Muscle of leg (tissue), 3 donors: ENCODE measurements at regions not wholly inside any gene's neighbourhood (a gene's known extent, or its start where the extent isn't known, plus 50 kb on each side); places are given as distances from the start of the nearest gene placed in this dataset.

Source experiments
- DNase-seq: peaks from one replicate; pipeline ENCODE4 v3.0.0; 2013
- H3K27ac ChIP-seq: one replicate; pipeline ENCODE4 v1.5.1; 2013; ENCODE audit warnings: mild to moderate bottlenecking, low read length, control low read depth
- H3K27me3 ChIP-seq: one replicate; pipeline ENCODE4 v1.6.1; 2013; ENCODE audit warnings: low read length; ENCODE audit not compliant: control insufficient read depth, insufficient read depth
- H3K36me3 ChIP-seq: one replicate; pipeline ENCODE4 v1.6.1; 2013; ENCODE audit warnings: low read length; ENCODE audit not compliant: control insufficient read depth, insufficient read depth
- H3K4me1 ChIP-seq: one replicate; pipeline ENCODE4 v1.6.1; 2013; ENCODE audit warnings: low read length; ENCODE audit not compliant: control insufficient read depth, insufficient read depth
- H3K4me3 ChIP-seq: one replicate; pipeline ENCODE4 v1.5.1; 2013; ENCODE audit warnings: low read length, control low read depth
- H3K9me3 ChIP-seq: replicated peaks from 2 replicates; pipeline ENCODE4 v1.6.1; 2013; ENCODE audit warnings: low read depth, low read length; ENCODE audit not compliant: control insufficient read depth
- WGBS: methylation state at CpG from one replicate; pipeline ENCODE4 v1.1.5; 2013; ENCODE audit warnings: missing lambda C conversion rate; ENCODE audit not compliant: insufficient coverage; 5-methylcytosine and 5-hydroxymethylcytosine counted together

DNA sequence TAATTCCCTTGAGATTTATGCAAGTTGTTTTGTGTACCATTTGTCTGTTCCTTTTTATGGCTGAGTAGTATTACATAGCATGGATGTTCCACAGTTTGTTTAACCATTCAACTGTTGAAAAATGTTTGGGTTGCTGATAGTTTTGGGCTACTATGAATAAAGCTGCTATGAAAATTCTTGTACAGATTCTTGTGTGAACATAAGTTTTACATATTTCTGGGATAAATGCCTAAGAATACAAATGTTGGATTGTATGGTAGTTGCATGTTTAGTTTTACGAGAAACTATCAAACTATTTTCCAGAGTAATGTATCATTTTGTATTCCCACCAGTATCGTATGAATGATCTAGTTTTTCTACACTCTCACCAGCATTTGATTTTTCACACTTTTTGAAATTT lies 407.3 kb downstream of the PLCL1 start:
- H3K36me3 ChIP-seq = no peaks in the 10 kb centered on the region
- DNase-seq = peak; percentile 19
- no peak overlapping the region for H3K27ac ChIP-seq
- no peak overlapping the region for H3K4me3 ChIP-seq
- no peaks in the 10 kb centered on the region for H3K27me3 ChIP-seq
- no peaks in the 10 kb centered on the region for H3K9me3 ChIP-seq
- no peaks in the 10 kb centered on the region for H3K4me1 ChIP-seq
- WGBS = no CpG with 5 or more reads among the region's 2 CpGs

DNA sequence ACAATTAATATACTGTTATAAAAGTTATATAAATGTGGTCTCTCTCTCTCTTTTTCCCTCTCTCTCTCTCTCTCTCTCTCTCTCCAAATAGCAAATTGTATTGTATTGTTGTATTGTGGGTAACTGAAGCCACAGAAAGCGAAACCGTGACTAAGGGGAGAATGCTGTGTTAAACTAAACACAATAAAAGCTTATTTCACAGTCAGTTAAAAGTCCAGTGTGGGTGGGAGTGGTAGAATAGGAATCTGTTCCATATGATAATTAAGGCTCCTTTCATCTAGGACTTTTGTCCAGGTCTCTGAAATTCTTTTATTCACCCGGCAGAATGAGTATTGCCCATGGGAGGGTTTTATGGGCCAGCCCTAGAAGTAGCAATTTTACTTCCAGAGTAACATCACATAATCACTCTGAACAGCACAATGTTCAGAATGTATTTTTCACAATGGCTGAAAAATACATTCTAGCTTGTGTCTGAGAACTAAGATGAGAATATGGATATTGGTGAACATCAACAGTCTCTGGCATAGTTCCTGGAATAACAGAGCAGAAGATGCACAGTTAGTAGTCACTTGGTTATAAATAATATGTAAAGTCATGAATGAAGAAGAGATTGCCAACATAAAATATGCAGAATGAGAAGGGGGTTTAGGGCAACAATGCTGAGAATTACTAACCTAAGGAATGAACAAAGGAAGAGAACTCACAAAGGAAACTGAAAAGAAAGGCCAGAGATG lies 399.1 kb downstream of the PLCL1 start:
- no CpG with 5 or more reads among the region's 3 CpGs for WGBS
- no peak for DNase-seq
- Histone ChIP-seq H3K4me1 (no peaks in the 10 kb centered on the region), H3K4me3 (no peak overlapping the region), H3K36me3 (no peaks in the 10 kb centered on the region), H3K9me3 (no peaks in the 10 kb centered on the region), H3K27ac (no peak overlapping the region), H3K27me3 (no peaks in the 10 kb centered on the region)
